HCT116 (cell line): ENCODE measurements at regions not wholly inside any gene's neighbourhood (a gene's known extent, or its start where the extent isn't known, plus 50 kb on each side); places are given as distances from the start of the nearest gene placed in this dataset.

Source experiments
- ATAC-seq: fragments of 200-7000 bp; cut with Tn5 transposase; 2 replicates; pipeline ENCODE4 v1.9.1; 2020; ENCODE audit warnings: mild to moderate bottlenecking, moderate library complexity
- BruUV-seq: library from RNA; stranded (reverse); fragments of 400-500 nt; replicated peaks from 2 replicates; lab custom pipeline; 2021; lab: Mats Ljungman, UMichigan
- CTCF ChIA-PET: fragments of 300-600 bp; sonication (Branson Sonifier 250); formaldehyde crosslinking; loops from one replicate; lab custom pipeline; 2021; ENCODE audit warnings: antibody characterized with exemption; lab: Charles Lee
- POLR2A ChIA-PET: fragments of 300-600, 350-600 bp; sonication (Branson Sonifier 250); formaldehyde crosslinking; loops from one replicate; lab custom pipeline; 2021; ENCODE audit warnings: antibody characterized with exemption; lab: Charles Lee
- RAD21 ChIA-PET, 2 experiments: fragments of 300-600 bp; sonication (Branson Sonifier 250); formaldehyde crosslinking; loops; one replicate each; lab custom pipeline; 2023; ENCODE audit warnings: low total read pairs in 2 of 2; ENCODE audit not compliant: uncharacterized antibody in 2 of 2, unreplicated experiment in 2 of 2, low non-redundant PET in 1 of 2; lab: Charles Lee
- DNase-seq: peaks from one replicate; pipeline ENCODE4 v3.0.0-alpha.2; 2010; ENCODE audit warnings: low read depth, low spot score
- H2AFZ ChIP-seq: fragments of 200-600 bp; shearing (Covaris generic), sonication (generic); 2 replicates; pipeline ENCODE4 v1.6.1; 2017; ENCODE audit warnings: low read depth, mixed run types, mixed read lengths, antibody characterized with exemption, low read length; ENCODE audit not compliant: poor library complexity, severe bottlenecking
- H3K27ac ChIP-seq: 2 replicates; pipeline ENCODE4 v1.5.1; 2012; ENCODE audit warnings: low read depth, low read length
- H3K27me3 ChIP-seq: fragments of 200-600 bp; sonication (generic); 2 replicates; pipeline ENCODE4 v1.6.1; 2016; ENCODE audit warnings: mixed run types, low read length, mixed read lengths; ENCODE audit not compliant: insufficient read depth
- H3K36me3 ChIP-seq, 2 experiments: fragments of 200-500 bp in 1 of 2; fragments of 200-600 bp in 1 of 2; sonication (Bioruptor generic) in 1 of 2; sonication (generic) in 1 of 2; 2 replicates each; pipeline versions ENCODE4 v1.5.1 to v1.6.1; 2014 to 2016; ENCODE audit warnings: low read length in 2 of 2, inconsistent platforms in 1 of 2, mixed read lengths in 1 of 2, mixed run types in 1 of 2; ENCODE audit not compliant: insufficient read depth in 2 of 2, control insufficient read depth in 1 of 2
- H3K4me1 ChIP-seq, 2 experiments: fragments of 200-600 bp in 1 of 2; sonication (generic) in 1 of 2; 2 replicates each; pipeline versions ENCODE4 v1.5.1 to v1.6.1; 2012 to 2017; ENCODE audit warnings: low read length in 2 of 2, inconsistent platforms in 1 of 2, mild to moderate bottlenecking in 1 of 2, mixed read lengths in 1 of 2, mixed run types in 1 of 2, moderate library complexity in 1 of 2; ENCODE audit not compliant: insufficient read depth in 2 of 2, control insufficient read depth in 1 of 2
- H3K4me2 ChIP-seq: fragments of 200-600 bp; sonication (generic); 2 replicates; pipeline ENCODE4 v1.6.1; 2017; ENCODE audit warnings: mixed run types, low read length, mixed read lengths
- H3K4me3 ChIP-seq, 2 experiments: fragments of 200-600 bp in 1 of 2; sonication (generic) in 1 of 2; replicated peaks in 1 of 2; 2 replicates each; pipeline ENCODE4 v1.5.1; 2011 to 2016; ENCODE audit warnings: low read length in 2 of 2, control low read depth in 1 of 2, low read depth in 1 of 2, mild to moderate bottlenecking in 1 of 2, mixed read lengths in 1 of 2, mixed run types in 1 of 2
- H3K79me2 ChIP-seq: fragments of 200-600 bp; sonication (generic); 2 replicates; pipeline ENCODE4 v1.6.1; 2017; ENCODE audit warnings: mild to moderate bottlenecking, mixed run types, low read length, moderate library complexity, mixed read lengths; ENCODE audit not compliant: insufficient read depth
- H3K9ac ChIP-seq: fragments of 200-600 bp; sonication (generic); 2 replicates; pipeline ENCODE4 v1.6.1; 2016; ENCODE audit warnings: low read length, mixed read lengths
- H3K9me2 ChIP-seq: fragments of 200-600 bp; sonication (generic), shearing (Covaris generic); 2 replicates; pipeline ENCODE4 v1.6.1; 2017; ENCODE audit warnings: mixed run types, mild to moderate bottlenecking, moderate library complexity; ENCODE audit not compliant: insufficient read depth
- H3K9me3 ChIP-seq, 2 experiments: fragments of 200-500 bp in 1 of 2; fragments of 200-600 bp in 1 of 2; sonication (Bioruptor generic) in 1 of 2; sonication (generic) in 1 of 2; 2 replicates each; pipeline ENCODE4 v1.6.1; 2014 to 2017; ENCODE audit warnings: low read length in 2 of 2, mixed read lengths in 2 of 2, inconsistent platforms in 1 of 2, low read depth in 1 of 2, mild to moderate bottlenecking in 1 of 2, mixed run types in 1 of 2, moderate library complexity in 1 of 2; ENCODE audit not compliant: control insufficient read depth in 1 of 2, insufficient read depth in 1 of 2
- H4K20me1 ChIP-seq: fragments of 200-600 bp; sonication (generic), shearing (Covaris generic); 2 replicates; pipeline ENCODE4 v1.6.1; 2017; ENCODE audit warnings: mixed run types, mild to moderate bottlenecking, moderate library complexity; ENCODE audit not compliant: insufficient read depth
- CBX3 ChIP-seq: IDR thresholded peaks from 2 replicates; pipeline ENCODE4 v1.6.1; 2012; ENCODE audit warnings: low read depth
- CEBPB ChIP-seq: IDR thresholded peaks from 2 replicates; pipeline ENCODE4 v1.6.1; 2012; ENCODE audit warnings: low read depth
- EGR1 ChIP-seq: IDR thresholded peaks from 2 replicates; pipeline ENCODE4 v1.6.1; 2012; ENCODE audit warnings: low read depth
- EZH2 ChIP-seq: fragments of 200-600 bp; sonication (generic); IDR thresholded peaks from 2 replicates; pipeline ENCODE4 v1.6.1; 2017; ENCODE audit warnings: antibody characterized with exemption, mixed run types
- JUND ChIP-seq: IDR thresholded peaks from 2 replicates; pipeline ENCODE4 v1.6.1; 2012
- SIN3A ChIP-seq: IDR thresholded peaks from 2 replicates; pipeline ENCODE4 v1.6.1; 2012; ENCODE audit warnings: low read depth
- SP1 ChIP-seq: IDR thresholded peaks from 2 replicates; pipeline ENCODE4 v1.6.1; 2012; ENCODE audit warnings: low read depth
- SRF ChIP-seq: IDR thresholded peaks from 2 replicates; pipeline ENCODE4 v1.6.1; 2012; ENCODE audit warnings: low read depth
- TCF7L2 ChIP-seq: IDR thresholded peaks from 2 replicates; pipeline ENCODE4 v1.7.0; 2011; ENCODE audit warnings: borderline replicate concordance, inconsistent platforms; ENCODE audit not compliant: insufficient read depth, insufficient read length; ENCODE audit errors: extremely low read depth
- YY1 ChIP-seq: IDR thresholded peaks from 2 replicates; pipeline ENCODE4 v1.6.1; 2011; ENCODE audit warnings: low read length, low read depth, moderate library complexity, mild to moderate bottlenecking; ENCODE audit not compliant: insufficient replicate concordance; ENCODE audit errors: extremely low read depth
- intact Hi-C: fragments of 100-400 bp; cut with micrococcal nuclease; formaldehyde crosslinking; loops from 2 replicates; pipeline ENCODE4 v1.10.0; 2022
- TF ChIP-seq, protein P1 (sequence below): IDR thresholded peaks from 2 replicates; pipeline ENCODE4 v1.6.1; 2012
- TF ChIP-seq, protein P2 (sequence below): IDR thresholded peaks from 2 replicates; pipeline ENCODE4 v1.6.1; 2012
- TF ChIP-seq, protein P3 (sequence below), 3 experiments: fragments of 200-600 bp in 1 of 3; sonication (generic) in 1 of 3; IDR thresholded peaks in 2 of 3; conservative IDR thresholded peaks in 1 of 3; 2 replicates each; pipeline ENCODE4 v1.5.1; 2012 to 2017; ENCODE audit warnings: low read depth in 2 of 3, low read length in 2 of 3, antibody characterized with exemption in 1 of 3, borderline replicate concordance in 1 of 3, control low read depth in 1 of 3, mild to moderate bottlenecking in 1 of 3, mixed read lengths in 1 of 3, mixed run types in 1 of 3, moderate library complexity in 1 of 3; ENCODE audit not compliant: insufficient read depth in 1 of 3
- TF ChIP-seq, protein P4 (sequence below): IDR thresholded peaks from 2 replicates; pipeline ENCODE4 v1.6.1; 2012; ENCODE audit warnings: low read depth

DNA sequence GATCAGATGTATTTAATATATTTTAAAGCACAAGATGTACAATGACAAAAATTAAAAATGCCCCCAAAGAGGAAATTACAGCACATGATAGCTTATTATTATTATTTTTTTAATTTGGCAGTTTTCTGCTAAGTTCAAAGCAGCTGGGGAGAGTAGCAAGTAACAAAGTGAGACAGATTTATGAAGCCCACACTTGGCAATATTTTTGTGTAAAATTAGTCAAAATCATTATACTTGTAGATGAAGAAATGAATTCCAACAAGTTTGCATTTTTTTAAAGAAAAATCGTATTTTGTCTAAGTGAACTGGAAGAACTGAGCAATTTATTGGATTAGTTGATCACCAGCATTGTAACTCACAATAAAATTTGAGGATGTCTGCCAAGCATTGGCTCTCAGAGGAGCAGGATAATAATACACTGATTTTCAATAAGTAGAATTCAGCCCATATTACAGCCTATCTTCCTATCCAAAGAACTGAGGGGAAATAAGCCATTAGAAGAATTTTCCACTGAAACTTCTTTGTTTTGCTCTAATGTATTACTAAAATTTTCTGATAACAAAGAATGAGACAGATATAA, 215.6 kb downstream of the MAP2K6 start:
- POLR2A ChIA-PET, result no interaction called here
- no peak for ATAC-seq

DNA sequence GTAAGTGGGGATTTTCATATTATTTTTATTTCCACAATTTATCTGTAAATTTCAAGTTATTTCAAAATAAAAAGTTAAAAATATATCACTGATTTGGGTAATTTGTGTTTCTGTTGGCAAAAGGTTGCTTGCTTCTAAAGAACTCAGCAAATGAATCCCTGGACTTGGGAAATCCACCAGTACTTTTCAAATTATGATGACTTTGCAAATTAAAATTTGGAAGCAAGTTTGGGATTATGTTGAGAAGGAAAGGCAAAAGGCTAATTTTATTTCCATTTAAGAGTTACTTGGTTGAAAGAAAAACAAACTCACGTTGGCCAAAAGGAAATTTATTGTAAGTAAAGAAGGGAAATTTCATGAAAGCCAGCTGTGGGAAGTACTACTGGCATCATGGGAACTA, 220.3 kb downstream of the MAP2K6 start:
- Histone ChIP-seq H2AFZ (no peak overlapping the region), H3K9ac (no peak overlapping the region), H4K20me1 (no peaks in the 10 kb centered on the region), H3K79me2 (no peaks in the 10 kb centered on the region), H3K27ac (no peak overlapping the region), H3K27me3 (no peaks in the 10 kb centered on the region), H3K36me3 (no peaks in the 10 kb centered on the region), H3K4me3 (no peak overlapping the region), H3K4me2 (no peak overlapping the region), H3K9me2 (no peaks in the 10 kb centered on the region), H3K9me3 (no peaks in the 10 kb centered on the region), H3K4me1 (no peaks in the 10 kb centered on the region)
- ChIA-PET CTCF (no interaction called here), POLR2A (no interaction called here), RAD21 (no interaction called here)
- no TSS peak for BruUV-seq
- ATAC-seq (no peak), DNase-seq (no peak)
- intact Hi-C loops, result no loop called here
- TF ChIP-seq YY1 (no peak), EGR1 (no peak), JUND (no peak), SP1 (no peak), CEBPB (no peak), TCF7L2 (no peak), CBX3 (no peak), SRF (no peak), SIN3A (no peak)
- TF ChIP-seq, protein P1, sequence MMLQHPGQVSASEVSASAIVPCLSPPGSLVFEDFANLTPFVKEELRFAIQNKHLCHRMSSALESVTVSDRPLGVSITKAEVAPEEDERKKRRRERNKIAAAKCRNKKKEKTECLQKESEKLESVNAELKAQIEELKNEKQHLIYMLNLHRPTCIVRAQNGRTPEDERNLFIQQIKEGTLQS, result no peak
- TF ChIP-seq, protein P2, sequence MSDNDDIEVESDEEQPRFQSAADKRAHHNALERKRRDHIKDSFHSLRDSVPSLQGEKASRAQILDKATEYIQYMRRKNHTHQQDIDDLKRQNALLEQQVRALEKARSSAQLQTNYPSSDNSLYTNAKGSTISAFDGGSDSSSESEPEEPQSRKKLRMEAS, result no peak
- TF ChIP-seq, protein P3, sequence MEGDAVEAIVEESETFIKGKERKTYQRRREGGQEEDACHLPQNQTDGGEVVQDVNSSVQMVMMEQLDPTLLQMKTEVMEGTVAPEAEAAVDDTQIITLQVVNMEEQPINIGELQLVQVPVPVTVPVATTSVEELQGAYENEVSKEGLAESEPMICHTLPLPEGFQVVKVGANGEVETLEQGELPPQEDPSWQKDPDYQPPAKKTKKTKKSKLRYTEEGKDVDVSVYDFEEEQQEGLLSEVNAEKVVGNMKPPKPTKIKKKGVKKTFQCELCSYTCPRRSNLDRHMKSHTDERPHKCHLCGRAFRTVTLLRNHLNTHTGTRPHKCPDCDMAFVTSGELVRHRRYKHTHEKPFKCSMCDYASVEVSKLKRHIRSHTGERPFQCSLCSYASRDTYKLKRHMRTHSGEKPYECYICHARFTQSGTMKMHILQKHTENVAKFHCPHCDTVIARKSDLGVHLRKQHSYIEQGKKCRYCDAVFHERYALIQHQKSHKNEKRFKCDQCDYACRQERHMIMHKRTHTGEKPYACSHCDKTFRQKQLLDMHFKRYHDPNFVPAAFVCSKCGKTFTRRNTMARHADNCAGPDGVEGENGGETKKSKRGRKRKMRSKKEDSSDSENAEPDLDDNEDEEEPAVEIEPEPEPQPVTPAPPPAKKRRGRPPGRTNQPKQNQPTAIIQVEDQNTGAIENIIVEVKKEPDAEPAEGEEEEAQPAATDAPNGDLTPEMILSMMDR (IDR thresholded peaks at IDR 0.05 in 2 of 3, conservative IDR thresholded peaks at IDR 0.05 in 1 of 3; ENCODE audit: borderline replicate concordance in 1 of 3, insufficient read depth in 1 of 3, low read depth in 2 of 3, low read length in 2 of 3), result no peak
- TF ChIP-seq, protein P4, sequence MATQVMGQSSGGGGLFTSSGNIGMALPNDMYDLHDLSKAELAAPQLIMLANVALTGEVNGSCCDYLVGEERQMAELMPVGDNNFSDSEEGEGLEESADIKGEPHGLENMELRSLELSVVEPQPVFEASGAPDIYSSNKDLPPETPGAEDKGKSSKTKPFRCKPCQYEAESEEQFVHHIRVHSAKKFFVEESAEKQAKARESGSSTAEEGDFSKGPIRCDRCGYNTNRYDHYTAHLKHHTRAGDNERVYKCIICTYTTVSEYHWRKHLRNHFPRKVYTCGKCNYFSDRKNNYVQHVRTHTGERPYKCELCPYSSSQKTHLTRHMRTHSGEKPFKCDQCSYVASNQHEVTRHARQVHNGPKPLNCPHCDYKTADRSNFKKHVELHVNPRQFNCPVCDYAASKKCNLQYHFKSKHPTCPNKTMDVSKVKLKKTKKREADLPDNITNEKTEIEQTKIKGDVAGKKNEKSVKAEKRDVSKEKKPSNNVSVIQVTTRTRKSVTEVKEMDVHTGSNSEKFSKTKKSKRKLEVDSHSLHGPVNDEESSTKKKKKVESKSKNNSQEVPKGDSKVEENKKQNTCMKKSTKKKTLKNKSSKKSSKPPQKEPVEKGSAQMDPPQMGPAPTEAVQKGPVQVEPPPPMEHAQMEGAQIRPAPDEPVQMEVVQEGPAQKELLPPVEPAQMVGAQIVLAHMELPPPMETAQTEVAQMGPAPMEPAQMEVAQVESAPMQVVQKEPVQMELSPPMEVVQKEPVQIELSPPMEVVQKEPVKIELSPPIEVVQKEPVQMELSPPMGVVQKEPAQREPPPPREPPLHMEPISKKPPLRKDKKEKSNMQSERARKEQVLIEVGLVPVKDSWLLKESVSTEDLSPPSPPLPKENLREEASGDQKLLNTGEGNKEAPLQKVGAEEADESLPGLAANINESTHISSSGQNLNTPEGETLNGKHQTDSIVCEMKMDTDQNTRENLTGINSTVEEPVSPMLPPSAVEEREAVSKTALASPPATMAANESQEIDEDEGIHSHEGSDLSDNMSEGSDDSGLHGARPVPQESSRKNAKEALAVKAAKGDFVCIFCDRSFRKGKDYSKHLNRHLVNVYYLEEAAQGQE, result no peak

More for the DNA sequence above, 215.6 kb downstream of the MAP2K6 start:
- Histone ChIP-seq H3K9me2 (no peaks in the 10 kb centered on the region), H3K9me3 (no peaks in the 10 kb centered on the region), H2AFZ (no peak overlapping the region), H3K9ac (no peak overlapping the region), H3K36me3 (no peaks in the 10 kb centered on the region), H3K27me3 (no peaks in the 10 kb centered on the region), H3K27ac (no peak overlapping the region), H4K20me1 (no peaks in the 10 kb centered on the region), H3K4me1 (no peaks in the 10 kb centered on the region), H3K4me2 (no peak overlapping the region), H3K4me3 (no peak overlapping the region), H3K79me2 (no peaks in the 10 kb centered on the region)
- RAD21 ChIA-PET, result no interaction called here
- no peak for DNase-seq
- no TSS peak for BruUV-seq
- CTCF ChIA-PET, result no interaction called here
- TF ChIP-seq CBX3 (no peak), EGR1 (no peak), EZH2 (no peak), SP1 (no peak), CEBPB (no peak)
- TF ChIP-seq, protein P1, result no peak
- TF ChIP-seq, all 23 proteins: peak for 0
- intact Hi-C loops, result no loop called here
